Ishikawa (cell line): ENCODE measurements at regions not wholly inside any gene's neighbourhood (a gene's known extent, or its start where the extent isn't known, plus 50 kb on each side); places are given as distances from the start of the nearest gene placed in this dataset.

Experiments used
- CEBPB ChIP-seq: IDR thresholded peaks from 2 replicates; pipeline ENCODE4 v1.6.1; 2012
- EGR1 ChIP-seq: IDR thresholded peaks from 2 replicates; pipeline ENCODE4 v1.6.1; 2012
- EP300 ChIP-seq: IDR thresholded peaks from 2 replicates; pipeline ENCODE4 v1.6.1; 2012; ENCODE audit warnings: borderline replicate concordance
- FOXM1 ChIP-seq: IDR thresholded peaks from 2 replicates; pipeline ENCODE4 v1.6.1; 2012; ENCODE audit warnings: low read depth, borderline replicate concordance
- NFIC ChIP-seq: IDR thresholded peaks from 2 replicates; pipeline ENCODE4 v1.6.1; 2012
- REST ChIP-seq: IDR thresholded peaks from 2 replicates; pipeline ENCODE4 v1.6.1; 2012; ENCODE audit warnings: low read depth, mild to moderate bottlenecking
- TAF1 ChIP-seq: IDR thresholded peaks from 2 replicates; pipeline ENCODE4 v1.6.1; 2012; ENCODE audit warnings: low read depth, mild to moderate bottlenecking
- TCF12 ChIP-seq: IDR thresholded peaks from 2 replicates; pipeline ENCODE4 v1.6.1; 2012; ENCODE audit warnings: low read depth
- TEAD4 ChIP-seq: IDR thresholded peaks from 2 replicates; pipeline ENCODE4 v1.6.1; 2012
- USF1 ChIP-seq: IDR thresholded peaks from 2 replicates; pipeline ENCODE4 v1.6.1; 2012
- YY1 ChIP-seq: IDR thresholded peaks from 2 replicates; pipeline ENCODE4 v1.6.1; 2012; ENCODE audit warnings: low read depth
- TF ChIP-seq, protein P1 (sequence below): IDR thresholded peaks from 2 replicates; pipeline ENCODE4 v1.6.1; 2012

DNA sequence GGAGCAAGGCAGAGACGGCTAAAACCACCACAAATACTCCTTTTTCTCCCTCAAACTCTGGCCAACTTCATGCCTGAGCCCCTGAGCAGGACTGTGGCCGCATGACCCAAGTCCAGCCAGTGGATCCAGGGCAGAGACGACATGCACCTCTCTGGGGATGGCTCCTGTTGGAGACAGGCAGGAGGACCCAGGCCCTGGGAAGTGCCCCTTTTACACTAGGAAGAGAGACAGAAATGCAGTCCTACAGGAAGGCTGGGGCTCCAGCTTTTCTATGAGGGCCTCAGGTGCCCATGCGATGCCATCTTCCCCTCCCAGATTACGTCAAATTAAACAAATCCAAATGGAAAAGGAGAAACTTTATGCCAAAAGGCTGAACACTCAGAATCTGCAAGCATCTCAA, 498.0 kb downstream of the BRD1 start:
- TF ChIP-seq REST (no peak), FOXM1 (no peak), CEBPB (no peak), TEAD4 (no peak), EP300 (no peak), USF1 (no peak), TAF1 (no peak), TCF12 (no peak), EGR1 (no peak), NFIC (no peak), YY1 (no peak)
- TF ChIP-seq, protein P1, sequence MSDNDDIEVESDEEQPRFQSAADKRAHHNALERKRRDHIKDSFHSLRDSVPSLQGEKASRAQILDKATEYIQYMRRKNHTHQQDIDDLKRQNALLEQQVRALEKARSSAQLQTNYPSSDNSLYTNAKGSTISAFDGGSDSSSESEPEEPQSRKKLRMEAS = no peak
